ENCODE measurements at regions not wholly inside any gene's neighbourhood (a gene's known extent, or its start where the extent isn't known, plus 50 kb on each side); places are given as distances from the start of the nearest gene placed in this dataset.

GRCh38 chr14:61630399-61631044 lies 64.8 kb upstream of the HIF1A start:
- no peak overlapping the region for H3K18ac ChIP-seq (ENCODE audit: extremely low read depth, low read length)
- no peak for TF ChIP-seq RXRA (IDR thresholded peaks at IDR 0.05; ENCODE audit: insufficient read depth, low read depth, low read length)
- H3K4me3 ChIP-seq (ENCODE audit: extremely low read depth in 1 of 4, insufficient read depth in 2 of 4, low read depth in 3 of 4, low read length in 4 of 4) = no peak overlapping the region
- no peaks in the 10 kb centered on the region for H3K23me2 ChIP-seq (ENCODE audit: low read depth, low read length)
- no peaks in the 10 kb centered on the region for H3K79me1 ChIP-seq (ENCODE audit: low read depth, low read length)
- no peak overlapping the region for H2AFZ ChIP-seq (ENCODE audit: low read length)
- H3K9me3 ChIP-seq (ENCODE audit: insufficient read depth in 2 of 2, low read depth in 1 of 2, low read length in 1 of 2) = no peaks in the 10 kb centered on the region
- no peak overlapping the region for H2BK20ac ChIP-seq (ENCODE audit: low read length)
- H3K36me3 ChIP-seq (ENCODE audit: control insufficient read depth in 2 of 4, insufficient read depth in 4 of 4, low read length in 3 of 4) = no peaks in the 10 kb centered on the region
- no peaks in the 10 kb centered on the region for H4K20me1 ChIP-seq (replicated peaks in 1 of 2; ENCODE audit: control insufficient read depth in 1 of 2, insufficient read depth in 2 of 2, low read length in 2 of 2)
- ChIA-PET POLR2A (ENCODE audit: partially characterized antibody) (no interaction called here), CTCF (ENCODE audit: partially characterized antibody) (interaction anchor here (0.6 to 1.5 kb wide), 4 partner anchors 10 to 138 kb away, joined by 3 to 4 read pairs (median 4); no protein-coding TSS in a partner anchor)
- no peak overlapping the region for H3K4ac ChIP-seq (replicated peaks; ENCODE audit: insufficient read length, low read depth, low read length)
- FAIRE-seq (no peak), DNase-seq (ENCODE audit: low read depth in 1 of 2, low spot score in 2 of 2) (no peak)
- no peak overlapping the region for H2BK15ac ChIP-seq (ENCODE audit: low read length)
- H3K14ac ChIP-seq (ENCODE audit: insufficient read length) = no peak overlapping the region
- no peak overlapping the region for H2BK120ac ChIP-seq (replicated peaks; ENCODE audit: low read depth, low read length)
- 76% methylated on average over 4 of the region's 4 CpGs; no CpG with 5 or more reads in 1 of the 2 experiments for WGBS, 2 experiments (ENCODE audit: extremely low coverage in 1 of 2, insufficient coverage in 1 of 2, insufficient read length in 1 of 2, insufficient replicate concordance in 2 of 2, low coverage in 1 of 2, low lambda C conversion rate in 2 of 2, missing lambda C conversion rate in 1 of 2)
- no peak overlapping the region for H4K91ac ChIP-seq (replicated peaks; ENCODE audit: insufficient read length, low read length)
- no peak overlapping the region for H4K8ac ChIP-seq (ENCODE audit: extremely low read depth, insufficient read depth, low read length)
- peaks cover 0 to 8% (median under 1%) of the 10 kb centered on the region in 4 experiments; a peak in 1 of 7 replicates for H3K4me1 ChIP-seq (replicated peaks in 1 of 4; ENCODE audit: control insufficient read depth in 3 of 4, insufficient read depth in 4 of 4, low read length in 3 of 4)
- H3K4me2 ChIP-seq (ENCODE audit: insufficient read depth in 1 of 2, low read depth in 2 of 2, low read length in 2 of 2) = no peak overlapping the region
- no peak overlapping the region for H2BK12ac ChIP-seq (ENCODE audit: low read depth, low read length)
- H2BK5ac ChIP-seq (ENCODE audit: low read depth, low read length) = no peak overlapping the region
- no peaks in the 10 kb centered on the region for H3K79me2 ChIP-seq (ENCODE audit: control insufficient read depth in 1 of 2, insufficient read depth in 2 of 2, low read length in 2 of 2)
- no peak overlapping the region for H3K27ac ChIP-seq (ENCODE audit: low read depth, low read length)
- H2AK5ac ChIP-seq (ENCODE audit: low read depth, low read length) = no peak overlapping the region
- no peak overlapping the region for H3K9ac ChIP-seq (replicated peaks in 1 of 4; ENCODE audit: extremely low read depth in 1 of 4, low read depth in 3 of 4, low read length in 3 of 4)
- no peaks in the 10 kb centered on the region for H3K27me3 ChIP-seq (replicated peaks in 1 of 4; ENCODE audit: control insufficient read depth in 3 of 4, extremely low read depth in 1 of 4, insufficient read depth in 3 of 4, low read length in 3 of 4)
- H4K5ac ChIP-seq (ENCODE audit: insufficient read length, low read depth, low read length) = no peak overlapping the region
- no peak overlapping the region for H3K56ac ChIP-seq (replicated peaks; ENCODE audit: insufficient read length, low read depth, low read length)
- H3K23ac ChIP-seq (ENCODE audit: insufficient read length) = no peak overlapping the region

Data from H1 (cell line).